ENCODE measurements at regions not wholly inside any gene's neighbourhood (a gene's known extent, or its start where the extent isn't known, plus 50 kb on each side); places are given as distances from the start of the nearest gene placed in this dataset.

DNA sequence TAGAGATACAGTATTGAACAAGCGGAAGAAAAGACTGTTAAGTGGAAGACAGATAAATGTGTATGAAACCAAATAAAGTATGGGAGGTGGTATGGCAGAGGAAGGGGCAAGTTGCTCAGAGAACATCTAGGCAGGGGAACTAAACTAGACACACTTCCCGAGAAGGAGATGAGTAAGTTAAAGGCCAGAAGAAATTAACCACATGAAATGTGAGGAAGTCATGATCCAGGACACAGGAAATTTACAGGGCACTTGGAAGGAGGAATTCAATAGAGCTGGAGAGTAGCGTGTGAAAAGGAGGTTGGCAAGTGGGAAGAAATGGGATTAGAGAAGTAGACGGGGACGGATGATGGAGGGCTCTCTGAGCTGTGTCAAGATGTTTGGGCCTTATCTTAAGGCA is 208.8 kb downstream of the COG6 start:
- Histone ChIP-seq H3K36me3 (ENCODE audit: insufficient read depth, low read length) (no peaks in the 10 kb centered on the region), H3K27ac (ENCODE audit: low read depth, low read length) (no peak overlapping the region), H3K4me3 (ENCODE audit: low read length) (no peak overlapping the region), H3K9me3 (ENCODE audit: low read length) (no peaks in the 10 kb centered on the region), H3K4me1 (ENCODE audit: insufficient read depth, low read length) (no peaks in the 10 kb centered on the region), H3K27me3 (ENCODE audit: insufficient read depth, low read length, poor library complexity, severe bottlenecking) (no peaks in the 10 kb centered on the region)
- no peak for DNase-seq
- no peak overlapping the region for H3K27ac Mint-ChIP-seq
- ChIA-PET CTCF (no interaction called here), POLR2A (no interaction called here)
- no peaks in the 10 kb centered on the region for H3K9me3 Mint-ChIP-seq
- H3K36me3 Mint-ChIP-seq: no peaks in the 10 kb centered on the region
- H3K4me3 Mint-ChIP-seq: no peak overlapping the region
- H3K27me3 Mint-ChIP-seq: peaks cover 6 to 48% of the 10 kb centered on the region in 2 donors
- no peaks in the 10 kb centered on the region for H3K4me1 Mint-ChIP-seq

DNA sequence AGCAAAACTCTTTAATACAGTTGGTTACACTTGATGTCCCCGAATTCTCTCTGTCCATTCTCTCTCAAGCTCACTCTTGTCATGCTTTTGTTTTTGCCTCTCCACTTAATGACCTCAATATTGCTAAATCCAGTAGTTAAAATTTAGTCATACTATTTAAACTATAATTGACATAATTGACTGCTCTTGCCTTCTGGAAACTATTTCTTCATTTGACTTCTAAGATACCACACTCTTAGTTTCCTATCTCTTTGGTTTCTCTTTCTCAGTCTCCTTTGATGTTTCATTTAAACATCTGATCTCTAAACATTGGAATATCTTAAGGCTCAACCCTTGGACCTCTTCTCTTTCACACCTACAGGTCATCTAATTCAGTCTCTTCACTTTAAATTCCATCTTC is 211.3 kb downstream of the COG6 start:
- no peak overlapping the region for H3K27ac ChIP-seq (ENCODE audit: low read depth, low read length)
- no peaks in the 10 kb centered on the region for H3K4me1 ChIP-seq (ENCODE audit: insufficient read depth, low read length)
- no peaks in the 10 kb centered on the region for H3K36me3 ChIP-seq (ENCODE audit: insufficient read depth, low read length)
- Mint-ChIP-seq H3K4me1 (no peaks in the 10 kb centered on the region), H3K4me3 (no peak overlapping the region), H3K36me3 (no peaks in the 10 kb centered on the region), H3K9me3 (no peaks in the 10 kb centered on the region), H3K27ac (no peak overlapping the region), H3K27me3 (peaks cover 8 to 37% of the 10 kb centered on the region in 2 donors)
- no peak for DNase-seq
- POLR2A ChIA-PET: no interaction called here
- CTCF ChIA-PET: no interaction called here
- no peaks in the 10 kb centered on the region for H3K9me3 ChIP-seq (ENCODE audit: low read length)
- no peaks in the 10 kb centered on the region for H3K27me3 ChIP-seq (ENCODE audit: insufficient read depth, low read length, poor library complexity, severe bottlenecking)
- no peak overlapping the region for H3K4me3 ChIP-seq (ENCODE audit: low read length)

DNA sequence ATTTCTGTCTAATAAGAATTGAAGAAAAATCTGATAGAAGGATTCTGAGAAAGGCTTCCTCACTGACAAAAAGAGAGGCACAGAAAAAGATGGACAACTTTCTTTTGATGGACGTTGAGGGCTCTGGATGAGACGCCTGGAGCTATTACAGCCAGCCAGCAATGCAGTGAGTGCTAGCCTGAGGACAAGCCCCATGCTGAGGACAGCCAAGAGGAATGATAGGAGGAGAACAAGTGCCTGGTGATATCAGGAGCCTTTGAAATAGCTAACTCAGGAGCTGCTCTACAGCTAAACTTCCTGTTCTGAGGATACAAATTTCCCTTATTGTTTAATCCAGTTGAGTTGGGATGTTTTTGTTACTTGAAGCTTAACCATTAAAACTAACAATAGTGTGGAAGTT is 212.3 kb downstream of the COG6 start:
- no peaks in the 10 kb centered on the region for H3K9me3 Mint-ChIP-seq
- H3K27me3 ChIP-seq (ENCODE audit: insufficient read depth, low read length, poor library complexity, severe bottlenecking): no peaks in the 10 kb centered on the region
- H3K27me3 Mint-ChIP-seq: peaks cover 10 to 37% of the 10 kb centered on the region in 2 donors
- no peaks in the 10 kb centered on the region for H3K36me3 ChIP-seq (ENCODE audit: insufficient read depth, low read length)
- H3K4me3 Mint-ChIP-seq: no peak overlapping the region
- H3K4me1 ChIP-seq (ENCODE audit: insufficient read depth, low read length): no peaks in the 10 kb centered on the region
- no peak for DNase-seq
- no peaks in the 10 kb centered on the region for H3K9me3 ChIP-seq (ENCODE audit: low read length)
- no peaks in the 10 kb centered on the region for H3K36me3 Mint-ChIP-seq
- H3K4me3 ChIP-seq (ENCODE audit: low read length): no peak overlapping the region
- peak overlapping the region in 1 of 8 donors; percentile 44 for H3K27ac Mint-ChIP-seq
- CTCF ChIA-PET: no interaction called here
- POLR2A ChIA-PET: no interaction called here
- H3K4me1 Mint-ChIP-seq: no peaks in the 10 kb centered on the region
- no peak overlapping the region for H3K27ac ChIP-seq (ENCODE audit: low read depth, low read length)

DNA sequence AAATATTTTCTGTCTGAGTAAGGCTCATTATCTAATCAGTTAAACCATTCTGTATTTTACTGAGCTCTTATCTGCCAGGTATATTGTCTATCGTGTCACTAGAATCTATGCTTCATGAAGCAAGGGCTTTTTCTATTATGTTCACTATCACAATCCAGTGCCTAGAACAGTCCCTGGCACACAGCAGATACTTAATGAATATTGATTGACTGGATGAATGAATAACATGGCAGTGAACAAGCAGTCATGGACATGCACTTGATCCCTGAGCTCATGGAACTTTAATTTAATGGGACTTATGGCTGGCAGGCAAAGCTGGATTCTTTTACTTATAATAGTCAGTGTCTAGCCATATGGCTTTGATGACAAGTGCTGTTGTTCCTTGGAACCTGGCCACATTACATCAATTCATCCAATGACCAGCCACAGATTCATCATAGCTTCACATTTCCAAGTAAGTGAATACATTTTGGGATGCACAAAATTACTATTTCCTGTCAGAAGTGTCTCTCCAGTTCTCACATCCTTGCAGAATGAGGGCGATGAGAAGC is 214.8 kb downstream of the COG6 start:
- peak overlapping the region in 1 of 8 donors; percentile 2 for H3K27ac Mint-ChIP-seq
- Histone ChIP-seq H3K4me1 (ENCODE audit: insufficient read depth, low read length) (no peaks in the 10 kb centered on the region), H3K27me3 (ENCODE audit: insufficient read depth, low read length, poor library complexity, severe bottlenecking) (no peaks in the 10 kb centered on the region), H3K36me3 (ENCODE audit: insufficient read depth, low read length) (no peaks in the 10 kb centered on the region), H3K9me3 (ENCODE audit: low read length) (no peaks in the 10 kb centered on the region), H3K27ac (ENCODE audit: low read depth, low read length) (no peak overlapping the region), H3K4me3 (ENCODE audit: low read length) (no peak overlapping the region)
- ChIA-PET CTCF (no interaction called here), POLR2A (no interaction called here)
- no peak overlapping the region for H3K4me3 Mint-ChIP-seq
- H3K9me3 Mint-ChIP-seq: no peaks in the 10 kb centered on the region
- H3K27me3 Mint-ChIP-seq: peaks cover 14 to 37% of the 10 kb centered on the region in 2 donors
- H3K36me3 Mint-ChIP-seq: no peaks in the 10 kb centered on the region
- DNase-seq: no peak
- H3K4me1 Mint-ChIP-seq: no peaks in the 10 kb centered on the region

DNA sequence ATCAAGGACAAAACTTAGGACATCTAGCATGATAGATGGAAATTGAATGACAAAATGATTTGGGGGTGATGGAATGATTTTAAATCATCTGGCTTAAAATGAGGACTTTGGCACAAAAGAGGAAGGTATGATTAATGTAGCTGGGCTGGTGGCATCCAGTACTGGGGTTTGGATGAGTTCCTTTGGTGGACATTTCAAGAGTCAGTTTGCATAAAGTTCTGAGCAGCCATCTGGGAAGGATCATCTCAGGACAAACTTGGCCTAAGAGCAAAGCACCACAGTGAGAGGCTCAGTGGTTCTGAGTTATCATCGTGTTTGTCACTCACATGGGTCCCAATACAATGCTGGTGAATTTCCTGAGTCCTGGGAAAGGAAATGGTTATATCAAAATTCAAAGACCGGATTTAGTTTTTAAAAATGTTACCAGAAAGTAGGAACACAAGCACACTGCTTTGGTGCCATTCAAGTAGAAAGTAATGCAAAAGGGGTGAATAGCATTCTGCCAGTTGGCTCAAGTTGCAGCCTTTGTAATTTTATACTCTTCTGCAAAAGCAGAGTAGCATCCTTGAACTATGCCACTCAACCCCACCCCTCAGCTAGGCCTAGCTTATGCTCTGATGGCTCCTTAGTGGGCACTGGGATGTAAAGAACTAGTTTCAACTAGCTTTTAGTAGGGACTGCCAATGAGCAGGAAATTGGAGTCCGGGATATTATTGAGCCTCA is 219.0 kb downstream of the COG6 start:
- H3K36me3 ChIP-seq (ENCODE audit: insufficient read depth, low read length): no peaks in the 10 kb centered on the region
- ChIA-PET POLR2A (no interaction called here), CTCF (no interaction called here)
- H3K27ac Mint-ChIP-seq: peak overlapping the region in 1 of 8 donors; percentile 8
- no peaks in the 10 kb centered on the region for H3K36me3 Mint-ChIP-seq
- H3K27me3 Mint-ChIP-seq: peaks cover 10 to 19% of the 10 kb centered on the region in 2 donors
- no peaks in the 10 kb centered on the region for H3K9me3 ChIP-seq (ENCODE audit: low read length)
- no peaks in the 10 kb centered on the region for H3K9me3 Mint-ChIP-seq
- H3K4me1 ChIP-seq (ENCODE audit: insufficient read depth, low read length): no peaks in the 10 kb centered on the region
- no peak overlapping the region for H3K4me3 ChIP-seq (ENCODE audit: low read length)
- no peak overlapping the region for H3K27ac ChIP-seq (ENCODE audit: low read depth, low read length)
- no peak overlapping the region for H3K4me3 Mint-ChIP-seq
- DNase-seq: no peak
- H3K27me3 ChIP-seq (ENCODE audit: insufficient read depth, low read length, poor library complexity, severe bottlenecking): no peaks in the 10 kb centered on the region
- no peaks in the 10 kb centered on the region for H3K4me1 Mint-ChIP-seq

DNA sequence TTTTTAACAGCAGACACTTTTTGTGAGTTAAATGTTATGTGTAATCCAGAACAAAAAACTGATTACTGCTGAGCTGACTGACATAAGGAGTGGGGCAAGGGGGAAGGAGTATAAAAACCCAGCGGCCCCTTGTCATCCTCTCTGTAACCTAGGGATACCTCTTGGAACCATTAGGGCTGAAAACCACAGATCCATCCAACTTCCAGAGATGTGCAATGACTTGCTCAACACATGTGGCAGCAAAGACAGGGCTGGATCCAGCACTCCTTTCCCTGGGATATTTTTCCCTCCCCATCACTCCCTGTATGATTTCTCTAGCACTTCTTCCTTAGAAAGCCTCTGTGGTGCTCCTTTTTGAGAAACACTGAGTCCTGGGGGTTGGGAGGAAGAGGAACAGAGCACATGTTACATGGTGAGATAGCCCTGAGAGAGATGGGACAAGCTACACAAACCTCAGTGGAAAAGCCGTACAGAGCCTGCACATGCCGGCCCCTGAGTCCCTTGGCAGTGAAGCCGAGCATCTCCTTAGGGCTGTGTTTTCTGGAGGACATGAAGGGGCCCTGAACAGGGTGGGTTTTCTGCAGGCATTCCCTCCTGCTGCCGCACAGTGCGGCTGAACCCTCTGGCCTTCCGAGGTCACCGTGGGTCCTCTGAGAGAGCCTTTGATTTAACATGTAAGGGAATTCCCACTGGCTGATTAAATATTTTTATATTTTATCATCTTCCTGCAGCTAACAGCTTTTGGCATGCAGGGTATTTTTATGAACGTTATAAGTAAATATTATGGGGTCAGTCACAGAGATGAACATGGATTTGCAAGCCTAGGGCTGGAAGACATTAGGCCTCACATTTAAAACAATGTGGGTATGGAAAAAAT is 219.9 kb downstream of the COG6 start:
- no peaks in the 10 kb centered on the region for H3K9me3 Mint-ChIP-seq
- Histone ChIP-seq H3K9me3 (ENCODE audit: low read length) (no peaks in the 10 kb centered on the region), H3K27me3 (ENCODE audit: insufficient read depth, low read length, poor library complexity, severe bottlenecking) (no peaks in the 10 kb centered on the region), H3K27ac (ENCODE audit: low read depth, low read length) (no peak overlapping the region), H3K4me3 (ENCODE audit: low read length) (no peak overlapping the region), H3K36me3 (ENCODE audit: insufficient read depth, low read length) (no peaks in the 10 kb centered on the region), H3K4me1 (ENCODE audit: insufficient read depth, low read length) (no peaks in the 10 kb centered on the region)
- H3K27ac Mint-ChIP-seq: no peak overlapping the region
- no peak overlapping the region for H3K4me3 Mint-ChIP-seq
- ChIA-PET CTCF (no interaction called here), POLR2A (no interaction called here)
- H3K4me1 Mint-ChIP-seq: no peaks in the 10 kb centered on the region
- peaks cover 8 to 21% of the 10 kb centered on the region in 2 donors for H3K27me3 Mint-ChIP-seq
- no peaks in the 10 kb centered on the region for H3K36me3 Mint-ChIP-seq
- no peak for DNase-seq

DNA sequence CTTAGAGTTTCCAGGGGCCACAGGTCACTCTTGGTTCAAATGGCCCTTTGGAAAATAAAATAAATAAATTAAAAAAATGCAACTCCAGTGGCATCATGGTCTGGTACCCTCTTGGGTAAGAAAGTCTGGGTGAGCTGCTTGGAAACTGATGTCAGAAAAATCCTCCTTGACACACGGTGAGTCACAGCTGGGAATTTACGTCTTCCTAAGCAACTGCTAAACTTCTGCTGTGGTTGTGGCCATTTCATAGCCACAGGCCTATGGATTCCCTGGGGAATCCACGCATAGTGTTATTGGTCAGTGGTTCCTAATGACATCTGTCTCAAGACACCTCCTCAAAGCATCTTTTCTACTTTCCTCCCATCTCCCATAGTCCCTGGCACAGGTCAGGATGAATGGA is 220.8 kb downstream of the COG6 start:
- Mint-ChIP-seq H3K9me3 (peaks cover 0 to 2% (median 2%) of the 10 kb centered on the region in 5 donors), H3K4me1 (no peaks in the 10 kb centered on the region), H3K27me3 (peaks cover 8 to 30% of the 10 kb centered on the region in 2 donors), H3K4me3 (no peak overlapping the region), H3K36me3 (peaks cover 0 to 2% (median 2%) of the 10 kb centered on the region in 3 donors), H3K27ac (no peak overlapping the region)
- ChIA-PET CTCF (no interaction called here), POLR2A (no interaction called here)
- Histone ChIP-seq H3K4me1 (ENCODE audit: insufficient read depth, low read length) (no peaks in the 10 kb centered on the region), H3K9me3 (ENCODE audit: low read length) (no peaks in the 10 kb centered on the region), H3K36me3 (ENCODE audit: insufficient read depth, low read length) (no peaks in the 10 kb centered on the region), H3K4me3 (ENCODE audit: low read length) (no peak overlapping the region), H3K27me3 (ENCODE audit: insufficient read depth, low read length, poor library complexity, severe bottlenecking) (no peaks in the 10 kb centered on the region), H3K27ac (ENCODE audit: low read depth, low read length) (no peak overlapping the region)
- DNase-seq: no peak

DNA sequence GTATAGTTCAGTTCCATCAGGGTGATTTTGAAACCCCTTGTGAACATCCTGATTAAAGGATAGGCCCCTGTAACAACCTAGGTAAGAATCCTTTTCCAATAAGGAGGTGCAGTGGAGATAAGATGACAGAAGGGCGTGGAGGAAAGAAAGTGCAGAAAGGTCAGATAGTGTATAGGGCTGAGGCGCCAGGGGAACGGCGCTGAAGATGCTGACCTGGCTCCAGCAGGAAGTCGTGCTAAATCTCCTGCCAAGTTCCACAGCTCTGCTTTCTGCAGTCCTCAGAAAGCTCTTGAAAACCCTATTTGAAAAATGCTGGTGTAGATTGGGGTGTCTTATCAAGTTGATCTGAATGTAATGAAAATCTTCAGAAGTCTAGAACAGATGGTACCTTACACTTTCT is 221.7 kb downstream of the COG6 start:
- H3K27me3 Mint-ChIP-seq: peaks cover 11 to 37% of the 10 kb centered on the region in 2 donors
- CTCF ChIA-PET: no interaction called here
- Histone ChIP-seq H3K27ac (ENCODE audit: low read depth, low read length) (no peak overlapping the region), H3K4me1 (ENCODE audit: insufficient read depth, low read length) (no peaks in the 10 kb centered on the region), H3K27me3 (ENCODE audit: insufficient read depth, low read length, poor library complexity, severe bottlenecking) (no peaks in the 10 kb centered on the region), H3K9me3 (ENCODE audit: low read length) (no peaks in the 10 kb centered on the region), H3K4me3 (ENCODE audit: low read length) (no peak overlapping the region), H3K36me3 (ENCODE audit: insufficient read depth, low read length) (no peaks in the 10 kb centered on the region)
- DNase-seq: no peak
- H3K4me1 Mint-ChIP-seq: no peaks in the 10 kb centered on the region
- peaks cover 3 to 11% (median 10%) of the 10 kb centered on the region in 5 donors for H3K9me3 Mint-ChIP-seq
- H3K4me3 Mint-ChIP-seq: no peak overlapping the region
- POLR2A ChIA-PET: no interaction called here
- H3K36me3 Mint-ChIP-seq: peaks cover 0 to 8% (median 3%) of the 10 kb centered on the region in 3 donors
- no peak overlapping the region for H3K27ac Mint-ChIP-seq

All from CD8-positive, alpha-beta memory T cell (primary cell).